Adrenal gland (tissue), 9 donors: ENCODE measurements at regions not wholly inside any gene's neighbourhood (a gene's known extent, or its start where the extent isn't known, plus 50 kb on each side); places are given as distances from the start of the nearest gene placed in this dataset.

Experiments
- DNase-seq, 7 donors: peaks; one replicate each; pipeline ENCODE4 v3.0.0-alpha.2; 2019 to 2020
- H3K27ac ChIP-seq, 5 donors: fragments of 200-600 bp; sonication (generic) in 4 of 5; 1 replicate in 3 of 5; 2 replicates in 2 of 5; pipeline versions ENCODE4 v1.5.1 to v1.8.0; 2016 to 2020; ENCODE audit warnings: mild to moderate bottlenecking in 1 of 5
- H3K27me3 ChIP-seq: fragments of 200-600 bp; 2 replicates; pipeline ENCODE4 v1.8.0; 2021
- H3K36me3 ChIP-seq, 2 donors: fragments of 200-600 bp; replicated peaks in 1 of 2; 1 replicate in 1 of 2; 2 replicates in 1 of 2; pipeline versions ENCODE4 v1.5.1 to v1.8.0; 2018 to 2022
- H3K4me1 ChIP-seq, 2 donors: fragments of 200-600 bp; replicated peaks in 1 of 2; 1 replicate in 1 of 2; 2 replicates in 1 of 2; pipeline versions ENCODE4 v1.5.1 to v1.8.0; 2018 to 2021
- H3K4me3 ChIP-seq, 4 donors: fragments of 200-600 bp; sonication (generic) in 3 of 4; one replicate each; pipeline ENCODE4 v1.5.1; 2016 to 2018
- H3K9me3 ChIP-seq, 3 donors: fragments of 200-600 bp; sonication (generic) in 1 of 3; replicated peaks in 1 of 3; 1 replicate in 2 of 3; 2 replicates in 1 of 3; pipeline versions ENCODE4 v1.5.1 to v1.8.0; 2016 to 2021
- POLR2A ChIP-seq, 2 donors: fragments of 450-650 bp; IDR thresholded peaks; one replicate each; pipeline ENCODE4 v1.6.1; 2017; ENCODE audit warnings: antibody characterized with exemption in 2 of 2, mild to moderate bottlenecking in 2 of 2, moderate library complexity in 1 of 2
- WGBS, 4 donors: extraction: QIAGEN DNeasy Blood & Tissue Kit in 2 of 4; methylation state at CpG; one replicate each; pipeline versions ENCODE4 v1.1.5 to v1.1.7; 2013 to 2017; 5-methylcytosine and 5-hydroxymethylcytosine counted together
- intact Hi-C, 2 donors: fragments of 100-400 bp; cut with DNase I; formaldehyde crosslinking; loops; one replicate each; pipeline versions ENCODE4 v1.14.1 to v1.15.0; 2022 to 2023
- TF ChIP-seq, protein P1 (sequence below), 6 experiments: fragments of 450-650 bp in 4 of 6; fragments of 200-600 bp in 2 of 6; sonication (generic) in 1 of 6; IDR thresholded peaks; 1 replicate in 5 of 6; 2 replicates in 1 of 6; pipeline versions ENCODE4 v1.5.1 to v1.8.0; 2016 to 2021; ENCODE audit warnings: antibody characterized with exemption in 6 of 6, mild to moderate bottlenecking in 2 of 6, moderate library complexity in 1 of 6
- donor health status: healthy with polysubstance abuse.
- donor health status: Bipolar disorder and iron deficiency.
- donor health status: DM: yes; HTN: yes; CAD: no.
- donor health status: DM: no; HTN: no; CAD: no.
- donor health status: DM: no; HTN: no; CAD: no.

GRCh38 chr5:89047571-89047970, 164.6 kb upstream of the MEF2C start:
- TF ChIP-seq, protein P1, sequence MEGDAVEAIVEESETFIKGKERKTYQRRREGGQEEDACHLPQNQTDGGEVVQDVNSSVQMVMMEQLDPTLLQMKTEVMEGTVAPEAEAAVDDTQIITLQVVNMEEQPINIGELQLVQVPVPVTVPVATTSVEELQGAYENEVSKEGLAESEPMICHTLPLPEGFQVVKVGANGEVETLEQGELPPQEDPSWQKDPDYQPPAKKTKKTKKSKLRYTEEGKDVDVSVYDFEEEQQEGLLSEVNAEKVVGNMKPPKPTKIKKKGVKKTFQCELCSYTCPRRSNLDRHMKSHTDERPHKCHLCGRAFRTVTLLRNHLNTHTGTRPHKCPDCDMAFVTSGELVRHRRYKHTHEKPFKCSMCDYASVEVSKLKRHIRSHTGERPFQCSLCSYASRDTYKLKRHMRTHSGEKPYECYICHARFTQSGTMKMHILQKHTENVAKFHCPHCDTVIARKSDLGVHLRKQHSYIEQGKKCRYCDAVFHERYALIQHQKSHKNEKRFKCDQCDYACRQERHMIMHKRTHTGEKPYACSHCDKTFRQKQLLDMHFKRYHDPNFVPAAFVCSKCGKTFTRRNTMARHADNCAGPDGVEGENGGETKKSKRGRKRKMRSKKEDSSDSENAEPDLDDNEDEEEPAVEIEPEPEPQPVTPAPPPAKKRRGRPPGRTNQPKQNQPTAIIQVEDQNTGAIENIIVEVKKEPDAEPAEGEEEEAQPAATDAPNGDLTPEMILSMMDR (IDR thresholded peaks at IDR 0.05), result no peak
- no peak for TF ChIP-seq POLR2A (IDR thresholded peaks at IDR 0.05)
- H3K4me3 ChIP-seq, result no peak overlapping the region
- 86 to 100% (median 93%) methylated on average over 1 of the region's 1 CpG for WGBS, 4 donors
- H3K4me1 ChIP-seq, result no peaks in the 10 kb centered on the region
- intact Hi-C loops, result no loop called here
- no peaks in the 10 kb centered on the region for H3K9me3 ChIP-seq
- H3K27ac ChIP-seq, result no peak overlapping the region
- H3K27me3 ChIP-seq, result no peaks in the 10 kb centered on the region
- no peak for DNase-seq
- H3K36me3 ChIP-seq, result no peaks in the 10 kb centered on the region

DNA sequence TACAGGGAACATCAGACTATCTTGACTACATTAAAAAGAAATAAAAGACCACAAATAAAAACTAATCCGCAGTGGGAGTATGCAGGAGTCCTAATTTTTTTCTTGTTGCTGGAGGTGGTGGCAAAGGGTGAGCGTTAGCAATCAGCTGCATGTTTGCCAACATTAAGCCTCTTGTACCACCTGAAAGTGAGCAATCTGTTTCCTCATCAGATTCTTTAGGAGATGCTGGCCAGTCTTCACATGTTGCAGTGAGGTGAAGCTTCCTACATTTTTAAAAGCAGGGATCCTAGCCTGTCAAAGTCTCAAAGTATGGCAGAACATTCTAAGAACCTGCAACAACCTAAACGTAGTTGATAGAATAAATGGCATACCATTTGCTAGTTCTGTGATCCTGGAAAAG, 162.2 kb upstream of the MEF2C start:
- no peak overlapping the region for H3K4me3 ChIP-seq
- TF ChIP-seq, protein P1 (IDR thresholded peaks at IDR 0.05), result no peak
- no peak for TF ChIP-seq POLR2A (IDR thresholded peaks at IDR 0.05)
- intact Hi-C loops, result no loop called here
- H3K27me3 ChIP-seq, result no peaks in the 10 kb centered on the region
- WGBS, 4 donors, result 82 to 92% (median 88%) methylated on average over 3 of the region's 3 CpGs
- H3K4me1 ChIP-seq, result no peaks in the 10 kb centered on the region
- DNase-seq, result no peak
- no peaks in the 10 kb centered on the region for H3K9me3 ChIP-seq
- H3K36me3 ChIP-seq, result no peaks in the 10 kb centered on the region
- no peak overlapping the region for H3K27ac ChIP-seq

- Histone ChIP-seq H3K4me3 (no peak overlapping the region), H3K9me3 (no peaks in the 10 kb centered on the region), H3K27me3 (no peaks in the 10 kb centered on the region), H3K36me3 (no peaks in the 10 kb centered on the region), H3K27ac (no peak overlapping the region), H3K4me1 (no peaks in the 10 kb centered on the region)
- TF ChIP-seq, protein P1 (IDR thresholded peaks at IDR 0.05), result no peak
- TF ChIP-seq POLR2A (IDR thresholded peaks at IDR 0.05), result no peak
- WGBS, 4 donors, result 89 to 95% (median 92%) methylated on average over 5 of the region's 5 CpGs
- intact Hi-C loops, result no loop called here
- DNase-seq, result no peak
Measured at GRCh38 chr5:89044674-89045200, 161.8 kb upstream of the MEF2C start.

DNA sequence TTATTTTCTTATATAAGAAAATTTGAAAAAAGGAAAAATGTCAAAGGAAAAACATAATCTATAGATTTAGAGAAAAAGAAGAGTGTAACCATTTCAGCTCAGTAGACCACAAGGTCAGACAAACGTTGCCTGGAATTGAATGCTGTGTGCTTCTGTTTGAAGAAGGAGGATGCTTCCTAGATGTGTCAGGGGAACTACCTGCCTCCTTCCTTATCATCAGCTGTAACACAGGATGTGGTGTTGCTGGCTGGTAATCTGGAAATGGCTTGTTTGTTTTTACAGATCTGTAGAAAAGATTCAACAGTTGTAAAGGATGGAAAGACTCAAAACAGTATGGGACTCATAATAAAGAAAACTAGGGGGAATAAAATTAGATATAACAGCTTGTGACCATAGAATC, 160.7 kb upstream of the MEF2C start:
- WGBS, 4 donors, result 10 to 31% (median 24%) methylated on average over 1 of the region's 1 CpG
- no peak overlapping the region for H3K27ac ChIP-seq
- H3K4me3 ChIP-seq, result no peak overlapping the region
- H3K9me3 ChIP-seq, result no peaks in the 10 kb centered on the region
- H3K4me1 ChIP-seq, result no peaks in the 10 kb centered on the region
- intact Hi-C loops, result no loop called here
- TF ChIP-seq, protein P1 (IDR thresholded peaks at IDR 0.05), result no peak
- TF ChIP-seq POLR2A (IDR thresholded peaks at IDR 0.05), result no peak
- H3K36me3 ChIP-seq, result no peaks in the 10 kb centered on the region
- no peaks in the 10 kb centered on the region for H3K27me3 ChIP-seq
- DNase-seq, result no peak
